NCI-H82 treated with DMSO at 0.1 percent for 48 hours (cell line): ENCODE measurements at regions not wholly inside any gene's neighbourhood (a gene's known extent, or its start where the extent isn't known, plus 50 kb on each side); places are given as distances from the start of the nearest gene placed in this dataset.

Source experiments
- DNase-seq: peaks from one replicate; lab custom pipeline; 2025; ENCODE audit not compliant: unreplicated experiment; lab: John Stamatoyannopoulos, UW

DNA sequence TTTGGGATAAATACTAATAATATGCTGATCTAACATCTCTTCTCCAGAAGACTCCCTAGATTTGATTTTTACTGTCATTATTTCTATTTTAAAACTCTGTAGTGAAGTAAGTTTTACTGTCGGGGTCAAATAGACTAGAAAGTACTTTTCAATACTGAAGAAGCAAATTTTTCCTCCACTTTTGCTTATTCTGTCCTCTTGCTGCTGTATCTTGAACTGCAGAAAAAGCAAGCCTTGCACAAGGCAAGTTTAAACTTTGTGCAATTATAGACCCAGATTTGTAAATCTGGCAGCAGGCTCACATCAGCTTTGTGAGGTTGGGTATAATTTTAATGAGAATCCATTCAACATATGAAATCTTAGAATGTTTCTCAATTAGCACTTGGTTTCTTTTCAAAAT is 151.1 kb upstream of the ETS2 start:
- DNase-seq, result no peak

DNA sequence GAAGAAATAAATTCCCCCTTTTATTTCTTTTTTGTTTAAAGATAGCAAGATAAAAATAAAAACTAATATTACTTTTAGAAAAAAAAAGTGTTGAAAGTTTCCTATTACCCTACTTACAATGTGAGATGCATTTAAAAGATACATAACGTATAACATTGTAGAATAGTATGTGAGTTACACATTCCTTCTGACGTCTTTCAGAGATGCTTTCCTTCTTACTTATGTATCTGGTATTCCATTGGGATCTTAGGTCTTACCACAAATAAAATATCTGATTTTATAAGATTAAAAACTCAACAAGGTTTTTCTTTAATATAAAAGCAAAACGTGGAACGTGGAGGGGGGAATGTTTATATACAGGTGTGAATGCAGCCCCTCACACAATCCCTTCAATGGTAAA is 147.2 kb upstream of the ETS2 start:
- no peak for DNase-seq

DNA sequence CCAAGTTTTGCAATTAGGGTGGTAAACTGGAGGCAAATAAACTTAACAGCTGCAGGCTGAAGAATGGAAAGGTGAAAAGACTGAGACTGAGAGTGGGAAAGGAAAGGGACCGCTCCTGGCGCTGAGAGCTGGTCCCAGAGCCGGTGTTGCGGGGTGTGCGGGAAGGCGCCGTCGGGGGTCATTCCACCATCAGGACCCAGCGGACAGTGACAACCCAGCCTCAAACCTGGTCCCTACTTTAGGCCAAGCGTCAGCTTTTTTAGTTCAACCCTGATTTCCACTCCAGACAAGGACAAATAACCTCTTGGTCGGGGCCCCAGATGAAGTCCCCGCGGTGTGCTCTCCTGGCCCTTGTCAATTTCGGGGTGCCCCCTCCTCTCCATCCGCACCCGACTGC is 145.8 kb upstream of the ETS2 start:
- DNase-seq, result no peak

DNA sequence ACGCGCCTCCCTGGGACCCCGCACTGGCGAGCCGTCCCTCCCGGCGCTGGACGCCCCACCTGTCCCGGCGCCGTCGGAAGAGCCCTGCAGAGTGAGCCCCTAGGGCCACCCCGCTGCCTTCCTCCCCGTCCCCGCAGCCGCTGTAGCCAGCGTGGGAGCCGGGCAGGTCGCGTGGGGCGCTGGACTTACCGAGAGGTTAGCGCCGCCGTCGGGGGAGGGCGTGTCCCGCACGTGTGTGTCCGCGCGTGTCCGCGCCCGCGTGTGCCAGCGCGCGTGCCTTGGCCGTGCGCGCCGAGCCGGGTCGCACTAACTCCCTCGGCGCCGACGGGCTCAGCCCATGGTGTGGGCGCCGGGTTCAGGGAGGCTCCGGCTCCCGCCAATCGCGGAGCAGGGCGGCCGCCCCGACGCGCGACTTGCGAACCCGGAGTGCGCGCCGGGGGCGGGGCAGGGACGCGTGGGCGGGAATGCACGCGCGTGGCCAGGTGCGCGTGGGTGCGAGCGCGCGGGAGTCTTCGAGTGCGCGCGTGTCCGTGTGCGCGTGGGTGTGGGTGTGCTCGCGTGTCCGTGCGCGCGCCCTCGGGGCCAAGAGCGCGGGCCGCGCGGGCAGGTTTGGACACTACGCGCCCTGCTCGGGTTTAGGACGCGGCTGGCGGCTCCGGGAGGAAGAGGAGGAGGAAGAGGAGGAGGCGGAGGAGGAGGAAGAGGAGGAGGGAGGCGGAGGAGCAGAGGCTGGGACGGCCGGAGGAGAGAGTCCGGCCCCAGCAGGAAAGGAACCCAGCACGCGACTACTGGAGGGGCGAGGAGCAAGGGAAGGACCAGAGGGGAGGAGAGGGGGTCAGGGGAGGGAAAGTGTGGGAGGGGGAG is 145.2 kb upstream of the ETS2 start:
- no peak for DNase-seq

DNA sequence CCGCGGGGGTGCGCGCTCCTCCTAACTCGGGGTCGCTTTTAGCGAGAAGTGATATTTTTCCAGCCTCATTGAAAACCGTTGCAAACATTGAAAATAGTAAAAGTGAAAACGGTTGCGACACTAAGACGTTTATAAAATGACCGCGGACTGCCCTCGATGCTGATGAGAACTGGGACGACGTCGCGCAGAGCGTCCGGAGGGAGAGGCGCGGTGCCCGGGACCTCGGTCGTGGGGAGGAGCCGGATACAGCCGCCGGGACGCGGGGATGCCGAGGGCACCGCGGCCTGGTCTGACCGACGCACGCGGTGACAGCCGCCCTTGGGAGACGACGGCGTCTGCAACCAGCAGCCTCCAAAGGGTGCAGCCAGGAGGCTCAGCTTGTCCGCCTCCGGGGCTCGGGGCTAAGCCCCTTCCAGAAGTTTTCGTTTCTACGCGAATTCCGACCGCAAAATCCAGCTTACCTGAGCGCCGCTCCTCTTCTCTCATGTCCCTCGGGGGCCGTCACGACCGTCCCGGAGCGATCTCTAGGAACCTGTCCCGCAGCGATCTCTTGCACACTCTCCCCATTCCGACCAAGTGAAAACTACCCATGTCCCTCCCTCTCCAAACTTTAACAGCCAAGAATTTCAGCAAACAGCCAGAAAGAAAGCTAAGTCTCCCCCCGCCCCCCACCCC is 144.4 kb upstream of the ETS2 start:
- no peak for DNase-seq

DNA sequence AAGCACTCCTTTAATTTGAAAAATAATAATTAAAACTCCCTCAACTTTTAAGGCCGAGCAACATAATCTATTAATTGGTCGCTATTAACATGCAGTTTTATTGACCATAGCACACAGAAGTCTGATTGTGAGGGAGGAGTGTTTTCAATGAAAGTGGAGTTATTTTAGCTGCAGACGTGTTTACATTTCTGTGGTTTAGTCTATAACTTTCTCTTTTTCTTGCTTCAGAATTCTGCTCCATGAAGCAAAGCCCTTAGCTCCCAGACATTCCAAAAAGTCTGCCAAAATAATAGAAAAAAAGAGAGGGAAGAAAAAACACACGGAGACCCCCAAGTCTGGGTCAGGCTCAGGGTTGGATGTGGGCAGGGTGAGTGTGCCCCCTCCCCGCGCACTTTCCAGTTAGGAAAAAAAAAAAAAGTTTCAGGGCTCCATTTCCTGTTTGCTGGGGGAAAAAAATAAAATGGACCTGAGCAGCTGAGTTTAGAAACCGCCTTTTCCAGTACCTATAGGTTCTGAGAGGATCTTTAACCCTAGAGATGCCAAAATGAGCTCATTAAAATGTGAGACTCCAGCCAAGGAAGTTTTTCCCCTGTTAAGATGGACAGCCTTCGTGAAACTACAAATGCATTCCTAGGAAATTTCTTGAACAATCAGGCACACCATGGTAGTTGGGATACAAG is 143.7 kb upstream of the ETS2 start:
- DNase-seq, result no peak

DNA sequence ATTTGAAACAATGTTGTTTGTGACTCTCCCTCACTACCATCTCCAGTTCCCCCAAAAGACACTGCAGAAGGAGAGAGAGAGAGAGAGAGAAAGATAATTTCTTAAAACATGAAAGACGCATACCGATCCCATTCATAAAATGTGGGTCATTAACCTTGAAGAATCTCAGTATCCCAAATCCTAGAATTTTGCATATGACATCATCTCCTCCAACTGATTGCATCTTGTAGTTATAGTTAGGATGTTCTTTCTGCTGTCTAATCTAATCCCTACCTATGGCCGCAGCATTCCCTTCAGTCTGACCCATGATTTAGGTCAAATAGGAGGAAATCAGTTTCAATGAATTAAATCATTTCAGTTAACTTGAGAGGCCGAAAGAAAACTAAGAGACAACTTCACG is 142.4 kb upstream of the ETS2 start:
- DNase-seq, result no peak

DNA sequence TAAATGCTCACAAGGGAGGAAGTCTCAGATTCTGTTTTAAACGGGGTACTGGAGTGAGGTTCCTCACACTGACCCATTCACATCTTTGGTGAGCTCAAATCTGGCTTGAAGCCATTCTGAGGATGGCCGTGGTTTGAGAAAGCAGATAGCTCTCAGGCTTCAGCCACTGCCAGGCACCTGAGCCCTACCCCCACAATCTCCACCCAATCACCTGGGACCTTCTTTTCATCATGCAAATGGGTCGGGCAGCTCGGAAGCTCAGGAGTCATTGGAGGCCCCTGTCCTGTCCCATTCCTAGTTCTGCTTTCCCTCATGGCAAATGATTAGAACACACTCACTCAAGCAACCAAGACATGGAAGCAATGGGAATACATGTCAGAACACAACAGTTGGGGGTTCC is 141.4 kb upstream of the ETS2 start:
- no peak for DNase-seq

DNA sequence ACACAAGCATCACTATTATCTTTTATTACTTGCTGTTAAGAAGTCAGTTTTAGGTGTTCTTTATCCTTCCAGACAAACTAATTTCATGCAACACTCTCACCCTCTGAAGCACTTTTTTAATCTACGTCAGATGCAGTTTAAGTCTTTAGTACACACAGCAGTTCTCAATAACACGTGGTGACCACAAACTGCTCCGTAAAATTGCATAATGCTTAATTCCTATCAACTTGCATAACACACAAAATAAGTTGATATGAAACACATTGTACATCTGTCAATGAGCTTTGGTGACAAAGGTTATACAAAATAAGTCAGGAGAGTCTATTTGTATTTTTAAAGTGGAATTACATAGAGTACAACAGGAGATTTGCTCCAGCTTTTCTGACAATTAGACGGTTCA is 140.9 kb upstream of the ETS2 start:
- DNase-seq, result no peak

DNA sequence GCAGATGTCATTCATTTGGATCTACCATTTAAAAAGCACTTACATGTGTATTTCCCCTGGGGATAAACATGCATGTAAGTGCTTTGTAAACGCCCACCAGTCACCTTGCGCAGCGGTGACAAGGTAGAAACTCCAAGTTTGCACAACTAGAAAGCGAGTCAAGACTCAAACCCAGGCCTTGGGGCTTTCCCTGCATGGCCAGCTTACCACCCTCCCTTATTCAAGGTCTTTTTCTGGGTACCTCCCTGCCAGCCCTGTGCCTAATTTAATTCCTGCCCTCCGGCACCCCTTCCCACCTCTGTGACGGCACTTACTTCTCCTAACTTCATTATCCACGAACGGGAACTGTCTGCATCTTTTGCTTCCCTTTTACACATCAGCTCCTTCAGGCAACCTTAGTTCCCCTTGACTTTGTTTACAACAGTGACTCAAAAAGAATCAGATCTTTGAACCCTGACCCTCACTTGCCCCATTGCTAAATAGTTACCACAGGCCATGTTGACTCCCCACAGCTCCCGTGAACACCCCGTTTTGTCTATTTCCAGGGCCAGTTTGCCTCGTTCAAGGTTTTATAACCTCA is 138.3 kb upstream of the ETS2 start:
- no peak for DNase-seq

DNA sequence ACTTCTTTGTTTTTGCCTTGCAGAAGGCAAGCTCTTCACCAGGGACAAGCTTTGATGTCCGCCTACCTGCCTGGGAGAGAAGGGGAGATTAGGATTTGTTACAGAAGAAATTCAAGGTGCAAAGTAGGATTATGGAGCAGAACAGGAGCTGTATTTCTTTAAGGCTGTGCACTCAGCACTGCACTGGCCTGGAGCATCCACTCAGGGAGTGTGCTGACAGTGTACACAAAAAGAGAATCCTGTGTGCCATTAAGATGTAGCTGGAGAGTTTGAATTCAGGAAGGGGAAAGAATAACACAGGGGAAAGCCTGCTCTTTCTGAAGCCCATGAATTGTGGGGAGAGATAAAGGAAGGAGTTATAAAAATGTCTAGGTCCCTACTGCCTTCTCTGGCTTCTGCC is 137.7 kb upstream of the ETS2 start:
- DNase-seq, result no peak

DNA sequence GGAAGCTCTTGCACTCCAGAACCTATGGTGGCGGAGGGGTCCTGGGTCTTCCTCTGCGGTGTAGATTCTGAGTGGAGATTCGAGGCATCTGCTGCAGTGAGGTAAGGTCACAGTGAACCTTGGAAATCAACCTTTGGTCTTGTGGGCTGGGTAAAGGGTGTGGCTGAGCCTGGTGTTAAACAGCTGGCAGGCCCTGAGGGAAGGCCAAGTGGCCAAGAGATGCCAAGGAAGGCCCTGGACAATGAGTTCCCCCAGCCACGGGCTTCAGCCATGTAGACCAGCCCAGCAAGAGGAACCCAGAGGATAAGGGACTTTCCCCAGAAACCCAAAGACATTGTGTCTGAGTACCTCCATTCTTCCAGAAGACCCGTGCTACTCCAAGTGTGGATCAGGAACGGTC is 137.2 kb upstream of the ETS2 start:
- DNase-seq, result no peak

DNA sequence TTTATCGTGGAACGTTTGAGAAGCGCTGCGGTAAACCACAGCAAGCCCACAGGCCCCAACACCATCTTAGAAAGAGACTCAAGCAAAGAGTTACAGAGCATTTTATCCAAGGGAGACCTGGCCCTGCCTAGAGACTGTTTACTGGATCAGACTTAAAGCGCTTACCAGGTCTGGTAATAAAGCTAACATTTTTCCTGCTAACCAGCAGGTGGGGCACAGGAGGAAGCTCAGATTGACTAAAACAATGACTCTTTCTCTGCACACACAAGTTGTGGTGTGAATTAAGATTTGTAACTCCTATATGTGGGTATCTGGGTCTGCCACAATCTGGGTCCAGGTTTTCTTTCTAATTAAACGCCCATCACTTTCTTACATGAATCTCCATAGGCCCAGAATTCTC is 136.5 kb upstream of the ETS2 start:
- DNase-seq, result peak; percentile 31

DNA sequence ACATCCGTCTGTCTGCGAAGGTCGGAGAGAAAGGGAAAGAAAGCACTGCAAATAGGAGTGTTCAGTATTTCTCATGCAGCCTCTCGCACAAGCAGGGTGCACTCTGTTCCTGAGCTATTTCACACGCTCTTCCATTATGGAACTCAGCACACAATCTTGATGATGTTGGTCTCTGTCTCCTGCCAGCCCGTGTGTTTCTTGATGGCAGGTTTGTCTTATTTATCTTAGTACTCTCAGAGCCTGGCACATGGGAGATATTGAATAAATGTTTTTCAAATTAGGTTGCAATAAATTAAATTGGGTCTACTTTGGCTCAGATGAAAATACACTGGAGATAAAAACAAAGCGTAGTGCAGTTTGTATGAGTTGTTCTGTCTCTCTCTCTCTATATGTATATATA is 134.9 kb upstream of the ETS2 start:
- DNase-seq, result no peak

DNA sequence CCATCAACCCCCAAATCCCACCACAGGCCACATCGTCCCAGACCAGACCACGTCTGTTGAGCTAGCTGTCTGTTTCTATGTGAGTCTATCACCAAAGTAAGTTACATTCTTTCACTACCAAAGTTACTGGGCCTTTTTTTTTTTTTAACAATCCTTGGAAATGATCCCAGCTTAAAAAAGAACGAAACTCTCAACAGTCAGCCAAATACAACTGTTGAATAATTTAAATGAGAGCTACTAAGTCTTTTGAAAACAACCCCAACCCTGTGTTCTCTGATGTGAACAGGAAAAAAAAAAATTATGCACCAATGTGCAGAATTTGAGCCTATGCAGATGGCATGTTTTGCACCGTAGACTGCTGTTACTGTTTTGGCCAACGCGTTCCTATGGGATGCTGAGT is 134.0 kb upstream of the ETS2 start:
- DNase-seq, result no peak

DNA sequence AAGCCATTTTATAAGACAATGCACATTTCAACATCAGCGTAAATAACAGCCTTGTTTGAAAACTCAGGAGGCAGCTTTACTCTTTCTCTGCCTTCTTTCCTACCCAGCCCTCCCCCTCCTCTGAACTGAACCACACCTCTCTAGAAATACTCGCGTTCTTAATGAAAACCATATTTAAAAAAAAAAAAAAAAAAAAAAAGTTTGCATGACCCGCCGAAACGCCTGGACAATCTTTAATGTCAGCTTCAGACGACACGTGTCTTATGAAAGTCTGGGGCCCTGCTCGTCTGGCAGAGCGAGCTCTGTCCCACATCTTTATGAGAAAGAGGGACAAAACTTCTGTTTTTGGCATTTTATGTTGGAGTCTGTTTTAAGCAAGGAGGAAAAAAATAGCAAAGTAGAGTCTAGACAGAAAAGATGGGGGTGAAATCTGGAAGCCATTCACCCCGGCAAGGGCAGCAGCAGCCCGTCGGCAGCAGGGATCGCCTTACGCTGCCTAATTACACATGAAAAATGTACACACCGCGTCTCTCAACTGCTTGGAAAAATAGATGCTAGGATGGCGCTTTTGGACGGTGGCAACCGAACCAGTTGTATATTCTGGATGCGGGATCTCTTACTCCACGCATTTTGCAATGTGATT is 130.4 kb upstream of the ETS2 start:
- DNase-seq, result no peak

DNA sequence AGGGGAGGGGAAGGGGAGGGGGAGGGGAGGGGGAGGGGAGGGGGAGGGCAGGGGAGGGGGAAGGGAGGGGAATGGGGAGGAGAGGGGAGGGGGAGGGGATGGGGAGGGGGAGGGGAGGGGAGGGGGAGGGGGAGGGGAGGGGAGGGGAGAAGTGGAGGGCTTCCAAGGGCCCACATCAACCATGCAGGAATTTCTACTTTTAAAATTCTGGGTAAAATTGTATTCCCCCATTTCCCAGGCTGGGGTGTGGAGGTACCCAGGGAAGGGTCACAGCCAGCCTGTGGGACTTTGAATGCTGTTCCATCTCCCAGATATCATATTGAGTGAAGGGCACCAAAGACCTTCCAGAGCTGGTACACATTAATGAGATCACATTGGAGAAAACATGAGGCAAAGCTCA is 126.9 kb upstream of the ETS2 start:
- DNase-seq, result no peak

DNA sequence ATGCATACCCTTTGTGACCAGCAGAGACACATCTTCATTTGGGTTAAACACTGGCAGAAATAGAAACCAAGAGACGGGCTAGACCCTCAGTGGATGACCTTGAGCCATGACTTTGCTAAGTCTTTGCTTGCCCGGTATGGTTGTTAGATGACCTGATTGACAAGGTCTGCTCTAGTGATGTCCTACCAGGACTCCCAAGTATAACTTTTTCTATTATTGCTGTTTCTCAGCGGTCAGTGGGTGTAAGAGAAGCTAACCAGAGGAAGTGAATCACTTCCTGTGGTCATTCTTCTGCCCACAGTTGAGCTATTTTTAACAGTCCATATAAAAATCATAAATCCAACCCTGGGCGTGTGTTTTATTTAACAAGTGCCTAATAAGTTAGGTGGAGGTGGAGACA is 126.2 kb upstream of the ETS2 start:
- no peak for DNase-seq

DNA sequence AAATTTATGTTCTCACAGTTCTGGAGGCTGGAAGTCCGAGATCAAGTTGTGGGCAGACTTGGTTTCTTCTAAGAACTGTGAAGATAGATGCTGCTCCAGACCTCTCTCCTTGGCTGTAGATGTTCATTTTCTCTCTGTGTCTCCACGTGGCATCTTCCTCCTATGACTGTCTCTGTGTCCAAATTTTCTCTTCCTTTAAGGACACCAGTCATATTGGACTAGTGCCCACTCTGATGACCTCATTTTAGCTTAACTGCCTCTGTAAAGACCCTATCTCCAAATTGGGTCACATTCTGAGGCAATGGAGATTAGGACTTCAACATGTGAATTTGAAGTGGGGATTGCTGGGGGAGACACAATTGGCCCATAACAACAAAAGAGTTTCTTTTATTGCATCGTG is 125.3 kb upstream of the ETS2 start:
- DNase-seq, result no peak

DNA sequence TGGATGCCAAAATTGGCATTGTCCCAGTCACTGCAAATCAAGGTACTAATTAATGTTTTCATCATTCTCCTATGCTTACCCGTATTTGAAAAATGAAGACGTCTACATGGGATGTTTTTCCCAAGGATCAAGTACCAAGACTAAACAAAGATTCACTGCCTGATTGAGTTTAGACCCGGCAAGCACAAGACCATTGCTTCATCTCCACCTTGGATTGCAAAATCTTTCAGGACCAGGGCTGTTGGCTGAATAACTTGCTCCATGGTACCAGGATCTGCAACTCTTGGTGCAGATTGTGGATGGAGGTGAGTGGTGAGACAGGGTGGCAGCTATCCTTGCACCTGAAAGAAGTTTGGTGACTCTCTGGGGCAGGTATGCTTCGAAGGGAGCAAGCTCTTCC is 122.5 kb upstream of the ETS2 start:
- no peak for DNase-seq

DNA sequence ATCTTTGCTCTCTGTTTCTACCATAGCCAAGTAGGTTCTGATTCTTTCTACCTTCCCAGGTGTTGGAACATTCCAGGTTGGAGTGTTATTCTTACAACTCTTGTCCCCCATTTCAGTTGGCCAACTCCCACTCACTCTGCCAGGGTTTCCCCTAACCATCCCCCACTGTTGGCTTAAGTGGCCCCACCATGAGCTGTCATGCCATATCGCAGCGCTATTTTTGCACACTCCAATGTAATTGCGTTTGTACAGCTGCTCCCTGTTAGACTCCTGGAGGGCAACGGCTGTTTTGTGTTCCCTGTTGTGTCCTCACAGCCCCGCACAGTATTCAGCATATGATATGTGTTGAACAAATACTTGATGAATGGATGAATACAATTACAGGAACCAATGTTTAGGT is 117.7 kb upstream of the ETS2 start:
- DNase-seq, result no peak
